ENCODE measurements at regions not wholly inside any gene's neighbourhood (a gene's known extent, or its start where the extent isn't known, plus 50 kb on each side); places are given as distances from the start of the nearest gene placed in this dataset.

DNA sequence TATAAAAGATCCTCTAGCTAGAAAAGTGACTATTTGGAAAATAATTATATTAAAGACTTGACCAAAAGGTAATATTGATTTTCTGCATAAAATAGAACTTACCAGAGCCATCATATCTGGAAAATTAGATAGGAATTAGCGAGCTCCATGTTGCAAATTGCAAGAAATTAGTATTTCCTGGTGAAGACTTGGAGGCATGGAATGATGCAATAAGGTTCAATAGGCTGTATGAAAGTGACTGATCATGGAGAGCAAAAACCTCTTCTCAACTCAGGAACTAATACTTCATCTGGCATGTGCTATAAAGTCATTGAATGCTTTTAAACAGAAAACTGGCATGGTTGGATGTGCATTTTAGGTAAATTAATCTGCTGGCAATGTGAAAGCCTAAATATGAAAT, 66.3 kb upstream of the UFM1 start:
- H3K27me3 ChIP-seq (ENCODE audit: control insufficient read depth, insufficient read depth, low read length), result no peaks in the 10 kb centered on the region
- no peak for TF ChIP-seq TCF7L2 (IDR thresholded peaks at IDR 0.05; ENCODE audit: low read depth, low read length)
- no peak for TF ChIP-seq CTCF (IDR thresholded peaks at IDR 0.05)
- no peak for TF ChIP-seq SIN3A (IDR thresholded peaks at IDR 0.05; ENCODE audit: borderline replicate concordance, insufficient read depth, low read depth, low read length)
- TF ChIP-seq, protein P1, sequence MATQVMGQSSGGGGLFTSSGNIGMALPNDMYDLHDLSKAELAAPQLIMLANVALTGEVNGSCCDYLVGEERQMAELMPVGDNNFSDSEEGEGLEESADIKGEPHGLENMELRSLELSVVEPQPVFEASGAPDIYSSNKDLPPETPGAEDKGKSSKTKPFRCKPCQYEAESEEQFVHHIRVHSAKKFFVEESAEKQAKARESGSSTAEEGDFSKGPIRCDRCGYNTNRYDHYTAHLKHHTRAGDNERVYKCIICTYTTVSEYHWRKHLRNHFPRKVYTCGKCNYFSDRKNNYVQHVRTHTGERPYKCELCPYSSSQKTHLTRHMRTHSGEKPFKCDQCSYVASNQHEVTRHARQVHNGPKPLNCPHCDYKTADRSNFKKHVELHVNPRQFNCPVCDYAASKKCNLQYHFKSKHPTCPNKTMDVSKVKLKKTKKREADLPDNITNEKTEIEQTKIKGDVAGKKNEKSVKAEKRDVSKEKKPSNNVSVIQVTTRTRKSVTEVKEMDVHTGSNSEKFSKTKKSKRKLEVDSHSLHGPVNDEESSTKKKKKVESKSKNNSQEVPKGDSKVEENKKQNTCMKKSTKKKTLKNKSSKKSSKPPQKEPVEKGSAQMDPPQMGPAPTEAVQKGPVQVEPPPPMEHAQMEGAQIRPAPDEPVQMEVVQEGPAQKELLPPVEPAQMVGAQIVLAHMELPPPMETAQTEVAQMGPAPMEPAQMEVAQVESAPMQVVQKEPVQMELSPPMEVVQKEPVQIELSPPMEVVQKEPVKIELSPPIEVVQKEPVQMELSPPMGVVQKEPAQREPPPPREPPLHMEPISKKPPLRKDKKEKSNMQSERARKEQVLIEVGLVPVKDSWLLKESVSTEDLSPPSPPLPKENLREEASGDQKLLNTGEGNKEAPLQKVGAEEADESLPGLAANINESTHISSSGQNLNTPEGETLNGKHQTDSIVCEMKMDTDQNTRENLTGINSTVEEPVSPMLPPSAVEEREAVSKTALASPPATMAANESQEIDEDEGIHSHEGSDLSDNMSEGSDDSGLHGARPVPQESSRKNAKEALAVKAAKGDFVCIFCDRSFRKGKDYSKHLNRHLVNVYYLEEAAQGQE (IDR thresholded peaks at IDR 0.05; ENCODE audit: insufficient read depth in 1 of 2, low read depth in 2 of 2, low read length in 1 of 2), result no peak
- TF ChIP-seq POLR2AphosphoS5 (IDR thresholded peaks at IDR 0.05; ENCODE audit: low read depth, low read length), result no peak
- CTCF ChIA-PET, result no interaction called here
- H3K36me3 ChIP-seq (ENCODE audit: control insufficient read depth, insufficient read depth, low read length), result no peaks in the 10 kb centered on the region
- intact Hi-C loops (cut with micrococcal nuclease; ENCODE audit: unreplicated experiment) (no loop called here), in situ Hi-C loops (cut with HindIII; ENCODE audit: low pct_unique_long_range_greater_than_20kb, low sequenced_read_pairs) (no loop called here)
- H3K9me3 ChIP-seq (ENCODE audit: control insufficient read depth, insufficient read depth, low read depth, low read length), result no peaks in the 10 kb centered on the region
- ATAC-seq, result no peak
- no peaks in the 10 kb centered on the region for H3K4me1 ChIP-seq (ENCODE audit: control insufficient read depth, insufficient read depth, low read length)
- no peak overlapping the region for H3K27ac ChIP-seq (ENCODE audit: low read length)
- BruUV-seq (replicated peaks), result no TSS peak
- POLR2A ChIA-PET, result no interaction called here
- DNase-seq (ENCODE audit: low read depth, low spot score), result no peak
- no peak overlapping the region for H3K4me3 ChIP-seq (ENCODE audit: low read depth in 2 of 2, low read length in 2 of 2)

- in situ Hi-C loops (cut with HindIII; ENCODE audit: low pct_unique_long_range_greater_than_20kb, low sequenced_read_pairs), result no loop called here
- intact Hi-C loops (cut with micrococcal nuclease; ENCODE audit: unreplicated experiment), result no loop called here
- Histone ChIP-seq H3K4me3 (ENCODE audit: low read depth in 2 of 2, low read length in 2 of 2) (no peak overlapping the region), H3K36me3 (ENCODE audit: control insufficient read depth, insufficient read depth, low read length) (no peaks in the 10 kb centered on the region), H3K9me3 (ENCODE audit: control insufficient read depth, insufficient read depth, low read depth, low read length) (no peaks in the 10 kb centered on the region), H3K4me1 (ENCODE audit: control insufficient read depth, insufficient read depth, low read length) (no peaks in the 10 kb centered on the region), H3K27ac (ENCODE audit: low read length) (no peak overlapping the region), H3K27me3 (ENCODE audit: control insufficient read depth, insufficient read depth, low read length) (no peaks in the 10 kb centered on the region)
- CTCF ChIA-PET, result no interaction called here
- POLR2A ChIA-PET, result no interaction called here
- no TSS peak for BruUV-seq (replicated peaks)
- no peak for DNase-seq (ENCODE audit: low read depth, low spot score)
- TF ChIP-seq CTCF (IDR thresholded peaks at IDR 0.05), result no peak
- TF ChIP-seq SIN3A (IDR thresholded peaks at IDR 0.05; ENCODE audit: borderline replicate concordance, insufficient read depth, low read depth, low read length), result no peak
- TF ChIP-seq TCF7L2 (IDR thresholded peaks at IDR 0.05; ENCODE audit: low read depth, low read length), result no peak
- TF ChIP-seq, protein P1 (IDR thresholded peaks at IDR 0.05; ENCODE audit: insufficient read depth in 1 of 2, low read depth in 2 of 2, low read length in 1 of 2), result no peak
- TF ChIP-seq POLR2AphosphoS5 (IDR thresholded peaks at IDR 0.05; ENCODE audit: low read depth, low read length), result no peak
- ATAC-seq, result no peak
These were observed 84.5 kb upstream of the UFM1 start for GRCh38 chr13:38265132-38265497.
